Heart right ventricle (tissue), 16 donors: ENCODE measurements at regions not wholly inside any gene's neighbourhood (a gene's known extent, or its start where the extent isn't known, plus 50 kb on each side); places are given as distances from the start of the nearest gene placed in this dataset.

Experiments
- ATAC-seq, 8 donors: fragments of 200-7000 bp; cut with Tn5 transposase; one replicate each; pipeline ENCODE4 v1.9.1; 2020; ENCODE audit warnings: mild to moderate bottlenecking in 8 of 8, moderate library complexity in 8 of 8, moderate number of reproducible peaks in 1 of 8
- DNase-seq, 2 donors: peaks; one replicate each; pipeline ENCODE4 v3.0.0-alpha.2; 2020
- H3K27ac ChIP-seq, 10 donors: fragments of 200-600 bp; sonication (generic) in 2 of 10; one replicate each; pipeline versions ENCODE4 v1.5.0 to v1.8.0; 2020 to 2022; ENCODE audit warnings: mild to moderate bottlenecking in 3 of 10
- H3K27me3 ChIP-seq, 7 donors: fragments of 200-600 bp; one replicate each; pipeline ENCODE4 v1.8.0; 2021 to 2022; ENCODE audit warnings: mild to moderate bottlenecking in 2 of 7
- H3K36me3 ChIP-seq, 9 donors: fragments of 200-600 bp; sonication (generic) in 1 of 9; one replicate each; pipeline versions ENCODE4 v1.5.0 to v1.8.0; 2020 to 2022; ENCODE audit warnings: mild to moderate bottlenecking in 2 of 9
- H3K4me1 ChIP-seq, 9 donors: fragments of 200-600 bp; sonication (generic) in 1 of 9; one replicate each; pipeline versions ENCODE4 v1.5.0 to v1.8.0; 2020 to 2022; ENCODE audit warnings: mild to moderate bottlenecking in 4 of 9
- H3K4me3 ChIP-seq, 10 donors: fragments of 200-600 bp; sonication (generic) in 2 of 10; one replicate each; pipeline versions ENCODE4 v1.5.0 to v1.8.0; 2020 to 2022; ENCODE audit warnings: mild to moderate bottlenecking in 7 of 10, moderate library complexity in 2 of 10
- H3K9me3 ChIP-seq, 11 donors: fragments of 200-600 bp in 10 of 11; sonication (generic) in 2 of 11; one replicate each; pipeline versions ENCODE4 v1.5.0 to v1.8.0; 2013 to 2022; ENCODE audit warnings: mild to moderate bottlenecking in 2 of 11, control low read depth in 1 of 11, moderate library complexity in 1 of 11
- CTCF ChIP-seq, 9 donors: fragments of 200-600 bp; sonication (generic) in 2 of 9; IDR thresholded peaks; one replicate each; pipeline versions ENCODE4 v1.5.0 to v1.8.0; 2021 to 2022; ENCODE audit warnings: antibody characterized with exemption in 9 of 9, mild to moderate bottlenecking in 5 of 9, moderate library complexity in 1 of 9
- WGBS, 2 donors: extraction: QIAGEN DNeasy Blood & Tissue Kit; methylation state at CpG; one replicate each; pipeline ENCODE4 v1.1.7; 2013; ENCODE audit warnings: inconsistent platforms in 1 of 2; 5-methylcytosine and 5-hydroxymethylcytosine counted together
- intact Hi-C, 10 donors: fragments of 100-400 bp; cut with DNase I; formaldehyde crosslinking; loops; one replicate each; pipeline versions ENCODE4 v1.11.1 to v1.14.2; 2022
- donor health status: Arrhythmogenic right ventricular cardiomyopathy.
- donor health status: ischemic (EF 13 %, LVEDD 7.1; RV severe dilation, severe dysfunction).
- donor health status: healthy with polysubstance abuse.
- donor health status: DM: no; HTN: yes; CAD: no.
- donor health status: DM: no; HTN: no; CAD: no.
- donor health status: ischemic (EF 25% LVEDD 6.9; RV normal size, moderate dysfunction).
- donor health status: ischemic (EF 25% LVEDD 5.7; RV mildly dilated, moderate dysfunction).
- donor health status: healthy.
- donor health status: DM: yes; HTN: yes; CAD: no.
- donor health status: Ischemic cardiomyopathy.
- donor health status: ischemic (EF 35%, LVEDD 5.7; RV mildly dilated, moderate dysfunction).
- donor health status: nonischemic (EF 11% LVEDD 7.7; RV severe dilation, severe dysfunction).
- donor health status: DM: yes; HTN: yes; CAD: no.
- donor health status: PGD.
- donor health status: ischemic (EF 29% LVEDD 5.4; RV normal size, mild dysfunction).
- donor health status: nonischemic (EF 23%, LVEDD 6.1; RV moderate dilation, normal function).

DNA sequence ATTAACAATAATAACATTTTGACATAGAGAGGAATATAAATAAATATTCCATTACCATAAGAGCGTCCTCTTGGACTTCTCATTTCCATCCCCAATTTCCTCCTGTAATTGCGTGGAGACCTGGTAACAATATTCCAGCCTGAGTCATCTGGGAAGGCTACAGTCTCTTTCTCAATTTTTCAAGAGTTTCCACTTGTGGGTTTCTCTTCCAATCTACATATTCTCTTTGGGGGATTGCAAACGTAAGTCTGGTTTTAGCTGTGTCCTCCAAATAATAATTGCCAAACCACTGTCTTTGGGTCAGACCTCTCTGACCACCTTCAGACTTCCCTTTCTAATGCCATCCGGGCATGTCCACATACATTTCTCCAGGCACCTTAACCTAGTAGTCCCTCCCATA, 124.5 kb upstream of the USP24 start:
- ATAC-seq, result no peak
- intact Hi-C loops, result loop anchor here in 7 of 10 donors (2.0 to 5.0 kb wide), 3 partner anchors 52 to 57 kb away; no protein-coding TSS in a partner anchor
- H3K4me1 ChIP-seq, result peaks cover 0 to 4% (median 0%) of the 10 kb centered on the region in 9 donors
- no peak overlapping the region for H3K27ac ChIP-seq
- H3K9me3 ChIP-seq, result peaks cover 0 to 18% (median 0%) of the 10 kb centered on the region in 11 donors
- 83 to 96% methylated on average over 4 of the region's 4 CpGs for WGBS, 2 donors
- H3K36me3 ChIP-seq, result no peaks in the 10 kb centered on the region
- DNase-seq, result no peak
- no peaks in the 10 kb centered on the region for H3K27me3 ChIP-seq
- no peak for TF ChIP-seq CTCF (IDR thresholded peaks at IDR 0.05)
- no peak overlapping the region for H3K4me3 ChIP-seq

DNA sequence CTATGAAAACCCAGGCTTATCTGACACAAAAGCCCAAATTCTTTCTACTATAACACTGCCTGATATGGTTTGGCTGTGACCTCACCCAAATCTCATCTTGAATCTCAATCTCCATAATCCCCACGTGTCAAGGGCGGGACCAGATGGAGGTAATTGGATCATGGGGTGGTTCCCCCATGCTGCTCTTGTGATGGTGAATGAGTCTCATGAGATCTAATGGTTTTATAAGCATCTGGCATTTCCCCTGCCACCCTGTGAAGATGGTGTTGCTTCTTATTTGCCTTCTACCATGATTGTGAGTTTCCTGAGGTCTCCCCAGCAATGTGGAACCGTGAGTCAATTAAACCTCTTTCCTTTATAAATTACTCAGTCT, 123.3 kb upstream of the USP24 start:
- H3K4me3 ChIP-seq, result no peak overlapping the region
- H3K27me3 ChIP-seq, result no peaks in the 10 kb centered on the region
- H3K27ac ChIP-seq, result no peak overlapping the region
- TF ChIP-seq CTCF (IDR thresholded peaks at IDR 0.05), result no peak
- H3K4me1 ChIP-seq, result peaks cover 0 to 11% (median 0%) of the 10 kb centered on the region in 9 donors
- intact Hi-C loops, result loop anchor here in 9 of 10 donors (1.0 to 5.0 kb wide), 5 partner anchors 51 to 56 kb away; no protein-coding TSS in a partner anchor
- no peak for DNase-seq
- H3K9me3 ChIP-seq, result peaks cover 0 to 18% (median 0%) of the 10 kb centered on the region in 11 donors
- WGBS, 2 donors, result 57 to 61% methylated on average over 3 of the region's 3 CpGs
- ATAC-seq, result no peak
- no peaks in the 10 kb centered on the region for H3K36me3 ChIP-seq

GRCh38 chr1:55337801-55338447, 122.8 kb upstream of the USP24 start:
- TF ChIP-seq CTCF (IDR thresholded peaks at IDR 0.05), result peak in 8 of 9 donors; percentile 9 to 59 (median 48)
- Histone ChIP-seq H3K9me3 (peaks cover 0 to 18% (median 0%) of the 10 kb centered on the region in 11 donors), H3K27ac (no peak overlapping the region), H3K4me3 (no peak overlapping the region), H3K27me3 (no peaks in the 10 kb centered on the region), H3K4me1 (peaks cover 0 to 16% (median 0%) of the 10 kb centered on the region in 9 donors), H3K36me3 (no peaks in the 10 kb centered on the region)
- 41 to 48% methylated on average over 5 of the region's 5 CpGs for WGBS, 2 donors
- no peak for DNase-seq
- intact Hi-C loops, result loop anchor here in 9 of 10 donors (1.0 to 5.0 kb wide), 5 partner anchors 51 to 56 kb away; no protein-coding TSS in a partner anchor
- ATAC-seq, result peak in 7 of 8 donors; percentile 33 to 65 (median 46)

DNA sequence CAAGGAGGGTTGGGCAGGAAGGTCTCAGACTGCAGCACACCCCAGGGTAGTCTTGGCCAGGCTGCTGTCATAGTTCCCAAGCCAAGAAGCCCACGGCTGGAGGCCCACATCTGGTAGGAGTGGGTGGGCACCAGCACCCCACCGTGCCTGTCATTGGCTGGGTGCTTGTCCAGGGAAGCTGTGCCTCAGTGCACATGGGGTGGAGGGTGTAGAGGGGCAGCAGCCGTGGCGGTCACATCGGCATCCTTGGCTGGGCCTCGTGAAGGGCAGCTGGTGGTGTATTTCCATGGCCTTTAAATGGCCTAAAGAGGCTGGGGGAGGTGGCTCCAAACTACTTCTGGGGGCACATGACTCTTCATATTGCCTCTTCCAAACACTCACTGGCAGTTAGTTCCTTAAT, 119.6 kb upstream of the USP24 start:
- 91 to 96% methylated on average over 6 of the region's 6 CpGs for WGBS, 2 donors
- Histone ChIP-seq H3K27ac (no peak overlapping the region), H3K4me3 (no peak overlapping the region), H3K9me3 (peaks cover 0 to 5% (median 0%) of the 10 kb centered on the region in 11 donors), H3K4me1 (peaks cover 0 to 17% (median 0%) of the 10 kb centered on the region in 9 donors), H3K27me3 (no peaks in the 10 kb centered on the region), H3K36me3 (no peaks in the 10 kb centered on the region)
- no peak for DNase-seq
- ATAC-seq, result no peak
- no peak for TF ChIP-seq CTCF (IDR thresholded peaks at IDR 0.05)
- intact Hi-C loops, result loop anchor here in 6 of 10 donors (5.0 kb wide), 2 partner anchors 47 to 52 kb away; no protein-coding TSS in a partner anchor
